Cardiac fibroblast (primary cell): ENCODE measurements at regions not wholly inside any gene's neighbourhood (a gene's known extent, or its start where the extent isn't known, plus 50 kb on each side); places are given as distances from the start of the nearest gene placed in this dataset.

ENCODE experiments used
- DNase-seq, 2 donors: peaks; one replicate each; pipeline versions ENCODE4 v3.0.0 to v3.0.0-alpha.2; 2010; ENCODE audit warnings: low read depth in 2 of 2
- H3K4me3 ChIP-seq, 2 donors: replicated peaks in 1 of 2; 1 replicate in 1 of 2; 2 replicates in 1 of 2; pipeline ENCODE4 v1.5.1; 2011; ENCODE audit warnings: low read depth in 2 of 2, low read length in 2 of 2, mild to moderate bottlenecking in 2 of 2, moderate library complexity in 1 of 2
- CTCF ChIP-seq: IDR thresholded peaks from one replicate; pipeline ENCODE4 v1.5.1; 2011; ENCODE audit warnings: low read depth, mild to moderate bottlenecking, low read length, inconsistent platforms

- no peak for TF ChIP-seq CTCF
- no peak for DNase-seq
- H3K4me3 ChIP-seq, result no peak overlapping the region
These were observed 57.6 kb upstream of the BEGAIN start for GRCh38 chr14:100644784-100645183.

GRCh38 chr14:100645196-100645981 lies 58.2 kb upstream of the BEGAIN start:
- TF ChIP-seq CTCF, result peak; percentile 81
- peak; percentile 83 to 89 for DNase-seq
- no peak overlapping the region for H3K4me3 ChIP-seq

GRCh38 chr14:100645982-100646314 lies 58.7 kb upstream of the BEGAIN start:
- no peak for DNase-seq
- no peak overlapping the region for H3K4me3 ChIP-seq
- no peak for TF ChIP-seq CTCF

GRCh38 chr14:100648474-100649172 lies 61.4 kb upstream of the BEGAIN start:
- TF ChIP-seq CTCF, result no peak
- DNase-seq, result no peak
- H3K4me3 ChIP-seq, result no peak overlapping the region

DNA sequence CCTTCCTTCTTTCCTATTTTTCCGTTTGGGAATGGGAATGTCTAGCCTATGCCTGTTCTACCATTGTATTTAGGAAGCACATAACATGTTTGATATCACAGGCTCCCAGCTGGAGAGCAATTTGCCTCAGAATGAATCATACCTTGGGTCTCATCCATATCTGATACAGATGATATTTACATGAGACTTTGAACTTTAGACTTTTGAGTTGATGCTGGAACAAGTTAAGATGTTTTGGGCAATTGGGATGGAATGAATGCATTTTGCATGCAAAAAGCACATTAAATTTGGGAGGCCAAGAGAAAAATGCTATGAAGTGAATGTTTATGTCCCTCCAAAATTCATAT lies 61.9 kb upstream of the BEGAIN start:
- no peak overlapping the region for H3K4me3 ChIP-seq
- no peak for TF ChIP-seq CTCF
- DNase-seq, result no peak

DNA sequence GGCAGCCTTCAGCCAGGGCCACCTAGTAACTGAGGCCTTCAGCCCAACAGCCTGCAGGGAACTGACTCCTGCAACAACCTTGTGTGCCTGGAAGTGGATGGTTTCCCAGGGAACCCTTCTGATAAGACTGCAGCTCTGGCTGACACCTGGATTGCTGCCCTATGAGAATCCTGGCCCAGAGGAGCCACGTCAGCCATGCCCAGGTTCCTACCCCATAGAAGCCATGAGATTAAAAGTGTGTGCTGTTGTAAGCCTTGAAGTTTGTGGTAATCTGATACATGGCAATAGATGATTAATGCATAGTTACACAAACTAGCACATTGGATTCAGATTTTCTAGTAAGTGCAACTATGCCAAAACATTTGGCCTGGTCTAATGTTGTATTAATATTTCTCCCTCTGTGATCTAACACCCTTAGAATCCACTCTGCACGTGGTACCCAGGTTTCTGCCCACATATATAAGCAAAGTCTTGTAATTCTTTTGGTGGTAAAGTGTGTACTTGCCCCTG lies 64.8 kb upstream of the BEGAIN start:
- DNase-seq, result no peak
- TF ChIP-seq CTCF, result no peak

More for the DNA sequence above, 64.8 kb upstream of the BEGAIN start:
- H3K4me3 ChIP-seq, result no peak overlapping the region
